Calu3 (cell line): ENCODE measurements at regions not wholly inside any gene's neighbourhood (a gene's known extent, or its start where the extent isn't known, plus 50 kb on each side); places are given as distances from the start of the nearest gene placed in this dataset.
"Not testable (repeated sequence)": the region's sequence is repeated elsewhere in the genome, so short reads cannot be mapped to it uniquely, and the experiment has no call there.

ENCODE experiments used
- BruUV-seq: library from RNA; stranded (reverse); fragments of 400-500 nt; replicated peaks from 2 replicates; lab custom pipeline; 2021; lab: Mats Ljungman, UMichigan
- CTCF ChIA-PET: fragments of 300-600 bp; sonication (Branson Sonifier 250); formaldehyde crosslinking; loops from one replicate; lab custom pipeline; 2022; ENCODE audit warnings: antibody characterized with exemption; lab: Charles Lee
- DNase-seq: peaks from one replicate; pipeline ENCODE4 v3.0.0; 2022
- H3K27ac Mint-ChIP-seq: one replicate; pipeline ENCODE4 v1.8.0; 2022; ENCODE audit warnings: mixed read lengths; ENCODE audit not compliant: unreplicated experiment
- H3K27me3 Mint-ChIP-seq: one replicate; pipeline ENCODE4 v1.8.0; 2022; ENCODE audit warnings: mixed read lengths; ENCODE audit not compliant: unreplicated experiment
- H3K36me3 Mint-ChIP-seq: one replicate; pipeline ENCODE4 v1.8.0; 2022; ENCODE audit warnings: mild to moderate bottlenecking, moderate library complexity, mixed read lengths; ENCODE audit not compliant: insufficient read depth, unreplicated experiment
- H3K4me1 Mint-ChIP-seq: one replicate; pipeline ENCODE4 v1.8.0; 2022; ENCODE audit warnings: mild to moderate bottlenecking, low read depth, mixed read lengths; ENCODE audit not compliant: unreplicated experiment
- H3K4me3 Mint-ChIP-seq: one replicate; pipeline ENCODE4 v1.8.0; 2022; ENCODE audit warnings: mild to moderate bottlenecking, low read depth, moderate library complexity, mixed read lengths; ENCODE audit not compliant: unreplicated experiment
- H3K9me3 Mint-ChIP-seq: one replicate; pipeline ENCODE4 v1.8.0; 2022; ENCODE audit warnings: low read depth, mixed read lengths; ENCODE audit not compliant: unreplicated experiment
- CTCF ChIP-seq: fragments of 200-600 bp; IDR thresholded peaks from one replicate; pipeline ENCODE4 v1.8.0; 2022; ENCODE audit warnings: antibody characterized with exemption; ENCODE audit not compliant: unreplicated experiment
- intact Hi-C: fragments of 100-400 bp; cut with micrococcal nuclease; formaldehyde crosslinking; loops from one replicate; pipeline ENCODE4 v1.10.0; 2022; ENCODE audit not compliant: unreplicated experiment

GRCh38 chr12:8385431-8385830, 70.3 kb upstream of the CLEC6A start:
- H3K36me3 Mint-ChIP-seq, H3K4me1 Mint-ChIP-seq, CTCF ChIA-PET, BruUV-seq, H3K4me3 Mint-ChIP-seq, DNase-seq, H3K9me3 Mint-ChIP-seq, H3K27ac Mint-ChIP-seq, intact Hi-C loops, H3K27me3 Mint-ChIP-seq: not testable (repeated sequence)

GRCh38 chr12:8386661-8387060, 69.1 kb upstream of the CLEC6A start:
- CTCF ChIA-PET, H3K4me1 Mint-ChIP-seq, H3K27ac Mint-ChIP-seq, DNase-seq, intact Hi-C loops, BruUV-seq, H3K9me3 Mint-ChIP-seq, H3K27me3 Mint-ChIP-seq, H3K4me3 Mint-ChIP-seq, H3K36me3 Mint-ChIP-seq: not testable (repeated sequence)

- peak overlapping the region; percentile 74 for H3K4me3 Mint-ChIP-seq
- H3K27ac Mint-ChIP-seq, H3K36me3 Mint-ChIP-seq, CTCF ChIA-PET, H3K4me1 Mint-ChIP-seq, DNase-seq, BruUV-seq, H3K9me3 Mint-ChIP-seq, H3K27me3 Mint-ChIP-seq, intact Hi-C loops: not testable (repeated sequence)
Observed at GRCh38 chr12:8389296-8389695, 66.5 kb upstream of the CLEC6A start.

- CTCF ChIA-PET: interaction anchor here (0.6 kb wide), 1 partner anchor 361 kb away, joined by 3 read pairs; no protein-coding TSS in a partner anchor
- not testable (repeated sequence) for H3K27ac Mint-ChIP-seq, H3K36me3 Mint-ChIP-seq, H3K27me3 Mint-ChIP-seq, H3K4me1 Mint-ChIP-seq, H3K9me3 Mint-ChIP-seq, BruUV-seq
- peak; percentile 43 for TF ChIP-seq CTCF
- peak; percentile 75 for DNase-seq
- H3K4me3 Mint-ChIP-seq: peak overlapping the region; percentile 74
- intact Hi-C loops: loop anchor here (10.0 kb wide), 1 partner anchor 345 kb away; no protein-coding TSS in a partner anchor
Observed at GRCh38 chr12:8390001-8390777, 65.6 kb upstream of the CLEC6A start.

- BruUV-seq, H3K9me3 Mint-ChIP-seq, H3K36me3 Mint-ChIP-seq, H3K27ac Mint-ChIP-seq, H3K4me1 Mint-ChIP-seq: not testable (repeated sequence)
- peaks cover 37% of the 10 kb centered on the region for H3K27me3 Mint-ChIP-seq
- DNase-seq: peak; percentile 83
- intact Hi-C loops: loop anchor here (10.0 kb wide), 1 partner anchor 352 kb away; no protein-coding TSS in a partner anchor
- TF ChIP-seq CTCF: peak; percentile 56
- peak overlapping the region; percentile 61 for H3K4me3 Mint-ChIP-seq
- CTCF ChIA-PET: interaction anchor here (1.0 kb wide), 1 partner anchor 154 kb away, joined by 4 read pairs; no protein-coding TSS in a partner anchor
Observed at GRCh38 chr12:8396225-8397071, 59.3 kb upstream of the CLEC6A start.

GRCh38 chr12:8397378-8397777, 58.4 kb upstream of the CLEC6A start:
- H3K27ac Mint-ChIP-seq, H3K4me1 Mint-ChIP-seq, BruUV-seq, CTCF ChIA-PET, H3K4me3 Mint-ChIP-seq, H3K9me3 Mint-ChIP-seq, H3K36me3 Mint-ChIP-seq, DNase-seq: not testable (repeated sequence)
- H3K27me3 Mint-ChIP-seq: peaks cover 41% of the 10 kb centered on the region
- intact Hi-C loops: loop anchor here (10.0 kb wide), 1 partner anchor 353 kb away; no protein-coding TSS in a partner anchor

- H3K4me3 Mint-ChIP-seq, BruUV-seq, H3K4me1 Mint-ChIP-seq, CTCF ChIA-PET, H3K36me3 Mint-ChIP-seq, H3K27ac Mint-ChIP-seq, H3K9me3 Mint-ChIP-seq, DNase-seq: not testable (repeated sequence)
- H3K27me3 Mint-ChIP-seq: peaks cover 53% of the 10 kb centered on the region
- intact Hi-C loops: loop anchor here (10.0 kb wide), 2 partner anchors 55 to 355 kb away; partner anchors contain the start of gene CLEC6A
Observed at GRCh38 chr12:8399496-8400034, 56.2 kb upstream of the CLEC6A start.

- CTCF ChIA-PET, H3K4me3 Mint-ChIP-seq, H3K9me3 Mint-ChIP-seq, H3K4me1 Mint-ChIP-seq, DNase-seq, H3K27ac Mint-ChIP-seq, BruUV-seq, H3K36me3 Mint-ChIP-seq: not testable (repeated sequence)
- intact Hi-C loops: loop anchor here (10.0 kb wide), 1 partner anchor 51 kb away; the partner anchor contains the start of gene CLEC6A
- H3K27me3 Mint-ChIP-seq: peaks cover 49% of the 10 kb centered on the region
Observed at GRCh38 chr12:8403834-8404233, 51.9 kb upstream of the CLEC6A start.
